Thyroid gland (tissue), 4 donors: ENCODE measurements at regions not wholly inside any gene's neighbourhood (a gene's known extent, or its start where the extent isn't known, plus 50 kb on each side); places are given as distances from the start of the nearest gene placed in this dataset.

Experiments used
- DNase-seq, 2 donors: peaks; one replicate each; pipeline ENCODE4 v3.0.0-alpha.2; 2019
- H3K27ac ChIP-seq, 3 donors: fragments of 200-600 bp; sonication (generic); 1 replicate in 2 of 3; 2 replicates in 1 of 3; pipeline ENCODE4 v1.5.1; 2016 to 2019; ENCODE audit warnings: mild to moderate bottlenecking in 1 of 3, moderate library complexity in 1 of 3
- H3K27me3 ChIP-seq: fragments of 200-600 bp; sonication (generic); one replicate; pipeline ENCODE4 v1.5.1; 2019
- H3K36me3 ChIP-seq, 2 donors: fragments of 200-600 bp; sonication (generic); one replicate each; pipeline ENCODE4 v1.5.1; 2016 to 2019
- H3K4me1 ChIP-seq, 2 donors: fragments of 200-600 bp; sonication (generic); one replicate each; pipeline ENCODE4 v1.5.1; 2017 to 2019
- H3K4me3 ChIP-seq, 3 donors: fragments of 200-600 bp; sonication (generic); replicated peaks in 1 of 3; 1 replicate in 2 of 3; 2 replicates in 1 of 3; pipeline ENCODE4 v1.5.1; 2016; ENCODE audit warnings: mild to moderate bottlenecking in 1 of 3
- H3K9me3 ChIP-seq: fragments of 200-600 bp; sonication (generic); one replicate; pipeline ENCODE4 v1.5.1; 2017
- POLR2A ChIP-seq, 2 donors: fragments of 450-650 bp; IDR thresholded peaks; one replicate each; pipeline ENCODE4 v1.6.1; 2017; ENCODE audit warnings: antibody characterized with exemption in 2 of 2, mild to moderate bottlenecking in 2 of 2, moderate library complexity in 1 of 2
- whole genome bisulfite sequencing, 2 donors: methylation state at CpG; one replicate each; pipeline ENCODE4 v1.1.5; 2017; 5-methylcytosine and 5-hydroxymethylcytosine counted together
- intact Hi-C: fragments of 100-400 bp; cut with DNase I; formaldehyde crosslinking; loops from one replicate; pipeline ENCODE4 v1.15.1; 2023
- TF ChIP-seq, protein P1 (sequence below), 6 experiments: fragments of 200-600 bp in 3 of 6; fragments of 450-650 bp in 3 of 6; sonication (generic) in 3 of 6; IDR thresholded peaks; one replicate each; pipeline ENCODE4 v1.5.1; 2016 to 2019; ENCODE audit warnings: antibody characterized with exemption in 6 of 6, mild to moderate bottlenecking in 2 of 6, inconsistent platforms in 1 of 6, moderate library complexity in 1 of 6

- WGBS, 2 donors: 86 to 93% methylated on average over 1 of the region's 1 CpG
- Histone ChIP-seq H3K9me3 (no peaks in the 10 kb centered on the region), H3K27me3 (no peaks in the 10 kb centered on the region), H3K4me3 (no peak overlapping the region), H3K36me3 (no peaks in the 10 kb centered on the region), H3K4me1 (no peaks in the 10 kb centered on the region), H3K27ac (no peak overlapping the region)
- TF ChIP-seq, protein P1, sequence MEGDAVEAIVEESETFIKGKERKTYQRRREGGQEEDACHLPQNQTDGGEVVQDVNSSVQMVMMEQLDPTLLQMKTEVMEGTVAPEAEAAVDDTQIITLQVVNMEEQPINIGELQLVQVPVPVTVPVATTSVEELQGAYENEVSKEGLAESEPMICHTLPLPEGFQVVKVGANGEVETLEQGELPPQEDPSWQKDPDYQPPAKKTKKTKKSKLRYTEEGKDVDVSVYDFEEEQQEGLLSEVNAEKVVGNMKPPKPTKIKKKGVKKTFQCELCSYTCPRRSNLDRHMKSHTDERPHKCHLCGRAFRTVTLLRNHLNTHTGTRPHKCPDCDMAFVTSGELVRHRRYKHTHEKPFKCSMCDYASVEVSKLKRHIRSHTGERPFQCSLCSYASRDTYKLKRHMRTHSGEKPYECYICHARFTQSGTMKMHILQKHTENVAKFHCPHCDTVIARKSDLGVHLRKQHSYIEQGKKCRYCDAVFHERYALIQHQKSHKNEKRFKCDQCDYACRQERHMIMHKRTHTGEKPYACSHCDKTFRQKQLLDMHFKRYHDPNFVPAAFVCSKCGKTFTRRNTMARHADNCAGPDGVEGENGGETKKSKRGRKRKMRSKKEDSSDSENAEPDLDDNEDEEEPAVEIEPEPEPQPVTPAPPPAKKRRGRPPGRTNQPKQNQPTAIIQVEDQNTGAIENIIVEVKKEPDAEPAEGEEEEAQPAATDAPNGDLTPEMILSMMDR (IDR thresholded peaks at IDR 0.05): no peak
- TF ChIP-seq POLR2A (IDR thresholded peaks at IDR 0.05): no peak
- intact Hi-C loops: no loop called here
- DNase-seq: no peak
Measured at GRCh38 chr15:70409388-70409787, 311.7 kb upstream of the TLE3 start.

DNA sequence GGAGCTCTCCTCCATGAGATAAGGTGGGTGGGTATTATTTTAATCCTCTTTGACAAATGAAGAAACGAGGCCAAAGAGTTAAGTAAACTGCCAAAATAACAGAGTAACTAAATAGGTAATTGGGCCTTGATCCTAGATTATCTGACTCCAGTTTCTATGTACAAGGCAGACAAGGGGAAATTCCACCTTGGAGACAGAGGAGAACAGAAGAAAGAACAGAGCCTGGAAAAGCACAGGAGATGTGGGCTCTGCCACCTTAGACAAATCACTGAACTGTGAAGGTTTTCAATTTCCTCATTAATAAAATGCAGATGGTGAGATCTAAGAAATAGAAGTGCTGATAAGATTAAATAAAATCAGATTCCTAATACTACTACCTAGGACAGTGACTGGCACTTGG, 310.2 kb upstream of the TLE3 start:
- WGBS, 2 donors: 72% methylated on average over 1 of the region's 1 CpG
- no peak for TF ChIP-seq POLR2A (IDR thresholded peaks at IDR 0.05)
- TF ChIP-seq, protein P1 (IDR thresholded peaks at IDR 0.05): no peak
- H3K27ac ChIP-seq: no peak overlapping the region
- H3K36me3 ChIP-seq: no peaks in the 10 kb centered on the region
- no peaks in the 10 kb centered on the region for H3K4me1 ChIP-seq
- H3K27me3 ChIP-seq: no peaks in the 10 kb centered on the region
- no peak overlapping the region for H3K4me3 ChIP-seq
- H3K9me3 ChIP-seq: no peaks in the 10 kb centered on the region
- no peak for DNase-seq
- intact Hi-C loops: no loop called here

DNA sequence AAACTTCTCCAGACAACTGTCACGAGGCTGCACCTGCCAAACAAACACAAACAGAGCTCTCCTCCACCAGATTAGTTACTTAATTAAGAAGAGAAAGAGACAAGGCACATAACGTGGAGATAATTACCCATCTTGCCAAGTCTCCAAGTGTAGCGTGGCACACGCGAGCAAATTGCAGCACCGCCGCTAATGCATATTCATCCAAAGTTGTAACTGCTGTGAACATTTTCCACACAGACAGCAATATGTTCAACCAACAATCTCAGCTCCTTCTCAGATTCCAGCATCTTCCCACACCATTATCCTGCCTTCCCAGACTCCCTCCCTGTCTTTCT, 309.6 kb upstream of the TLE3 start:
- Histone ChIP-seq H3K4me1 (no peaks in the 10 kb centered on the region), H3K36me3 (no peaks in the 10 kb centered on the region), H3K9me3 (no peaks in the 10 kb centered on the region), H3K4me3 (no peak overlapping the region), H3K27ac (no peak overlapping the region), H3K27me3 (no peaks in the 10 kb centered on the region)
- no peak for TF ChIP-seq POLR2A (IDR thresholded peaks at IDR 0.05)
- TF ChIP-seq, protein P1 (IDR thresholded peaks at IDR 0.05): no peak
- intact Hi-C loops: no loop called here
- no peak for DNase-seq
- WGBS, 2 donors: 82 to 86% methylated on average over 7 of the region's 7 CpGs

- WGBS, 2 donors: 63 to 84% methylated on average over 8 to 10 of the region's 10 CpGs
- Histone ChIP-seq H3K27me3 (no peaks in the 10 kb centered on the region), H3K9me3 (no peaks in the 10 kb centered on the region), H3K4me1 (no peaks in the 10 kb centered on the region), H3K36me3 (no peaks in the 10 kb centered on the region), H3K27ac (no peak overlapping the region), H3K4me3 (no peak overlapping the region)
- intact Hi-C loops: no loop called here
- no peak for TF ChIP-seq POLR2A (IDR thresholded peaks at IDR 0.05)
- TF ChIP-seq, protein P1 (IDR thresholded peaks at IDR 0.05): no peak
- DNase-seq: no peak
Measured at GRCh38 chr15:70406617-70407335, 309.1 kb upstream of the TLE3 start.

DNA sequence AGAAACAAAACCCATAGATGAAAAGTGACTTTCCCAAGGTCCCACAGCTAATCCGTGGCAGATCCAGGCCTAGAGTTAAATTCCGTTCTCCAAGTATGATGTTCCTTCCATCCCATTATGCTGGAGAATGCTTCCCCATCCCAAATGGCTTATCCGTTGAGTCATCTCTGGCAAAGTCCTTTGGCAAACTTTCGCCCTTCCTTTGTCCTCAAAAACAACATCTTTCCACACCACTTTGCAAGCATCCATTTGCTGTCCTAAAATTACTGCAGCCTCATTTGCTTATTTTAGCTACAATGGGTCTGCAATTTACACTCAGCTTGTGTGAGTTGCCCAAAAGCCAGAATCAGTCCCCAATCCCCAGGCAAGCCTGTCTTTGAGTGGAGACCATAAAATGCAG, 304.0 kb upstream of the TLE3 start:
- H3K27ac ChIP-seq: no peak overlapping the region
- TF ChIP-seq, protein P1 (IDR thresholded peaks at IDR 0.05): no peak
- intact Hi-C loops: no loop called here
- WGBS, 2 donors: 76 to 78% methylated on average over 4 of the region's 4 CpGs
- no peaks in the 10 kb centered on the region for H3K4me1 ChIP-seq
- H3K27me3 ChIP-seq: no peaks in the 10 kb centered on the region
- H3K4me3 ChIP-seq: no peak overlapping the region
- no peaks in the 10 kb centered on the region for H3K9me3 ChIP-seq
- H3K36me3 ChIP-seq: no peaks in the 10 kb centered on the region
- no peak for DNase-seq
